ENCODE measurements at regions not wholly inside any gene's neighbourhood (a gene's known extent, or its start where the extent isn't known, plus 50 kb on each side); places are given as distances from the start of the nearest gene placed in this dataset.

GRCh38 chr9:29312327-29312726 lies 1739.0 kb upstream of the C9orf72 start:
- TF ChIP-seq POLR2AphosphoS5 (IDR thresholded peaks at IDR 0.05) (no peak), CTCF (IDR thresholded peaks at IDR 0.05) (no peak)

Data from esophagus muscularis mucosa (tissue), 3 donors.